ENCODE measurements at regions not wholly inside any gene's neighbourhood (a gene's known extent, or its start where the extent isn't known, plus 50 kb on each side); places are given as distances from the start of the nearest gene placed in this dataset.

- peak; percentile 74 for DNase-seq (ENCODE audit: low read depth, low spot score)
Observed at GRCh38 chr12:90327793-90328743, 619.4 kb upstream of the ATP2B1 start.

- DNase-seq (ENCODE audit: low read depth, low spot score): no peak
Observed at GRCh38 chr12:90323217-90323616, 614.6 kb upstream of the ATP2B1 start.

DNA sequence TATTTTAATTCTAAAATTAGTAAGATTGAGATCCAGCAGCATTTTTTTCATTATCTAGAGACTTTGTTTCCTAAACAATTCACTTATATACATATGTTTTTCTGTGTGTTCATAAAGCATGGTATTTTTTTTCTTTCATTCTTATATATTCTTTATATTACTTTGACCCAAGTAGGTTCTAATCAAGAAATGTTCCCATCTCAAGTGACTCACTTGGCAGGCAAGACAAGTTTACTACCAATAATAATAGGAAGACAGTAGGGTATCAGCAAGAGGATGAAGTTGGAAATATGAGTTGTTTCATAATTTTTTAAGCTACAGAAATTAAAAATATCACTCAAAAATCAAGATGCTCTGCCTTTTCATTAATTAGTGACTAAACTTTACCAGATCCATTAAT, 613.4 kb upstream of the ATP2B1 start:
- peak; percentile 24 for DNase-seq (ENCODE audit: low read depth, low spot score)

DNA sequence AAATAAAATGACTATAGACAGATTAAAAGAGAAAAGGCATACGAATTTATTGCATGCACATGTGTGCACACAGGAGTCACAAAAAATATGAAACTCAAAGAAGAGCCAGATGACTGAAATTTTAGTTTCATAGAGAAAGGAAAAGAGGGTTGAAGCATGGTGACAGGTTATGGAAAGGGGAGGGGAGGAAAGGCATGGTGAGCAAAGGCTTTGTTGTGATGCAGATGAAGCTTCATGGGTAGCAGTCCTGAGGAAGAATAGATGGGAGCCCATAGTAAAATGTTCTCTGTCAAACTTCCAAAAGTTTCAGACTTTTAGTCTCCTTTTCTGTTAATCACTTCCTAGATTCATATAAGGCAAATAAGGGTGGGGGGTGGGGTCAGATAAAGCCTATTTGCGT, 612.7 kb upstream of the ATP2B1 start:
- DNase-seq (ENCODE audit: low read depth, low spot score): no peak

GRCh38 chr12:90311561-90311960, 602.9 kb upstream of the ATP2B1 start:
- DNase-seq (ENCODE audit: low read depth, low spot score): no peak

DNA sequence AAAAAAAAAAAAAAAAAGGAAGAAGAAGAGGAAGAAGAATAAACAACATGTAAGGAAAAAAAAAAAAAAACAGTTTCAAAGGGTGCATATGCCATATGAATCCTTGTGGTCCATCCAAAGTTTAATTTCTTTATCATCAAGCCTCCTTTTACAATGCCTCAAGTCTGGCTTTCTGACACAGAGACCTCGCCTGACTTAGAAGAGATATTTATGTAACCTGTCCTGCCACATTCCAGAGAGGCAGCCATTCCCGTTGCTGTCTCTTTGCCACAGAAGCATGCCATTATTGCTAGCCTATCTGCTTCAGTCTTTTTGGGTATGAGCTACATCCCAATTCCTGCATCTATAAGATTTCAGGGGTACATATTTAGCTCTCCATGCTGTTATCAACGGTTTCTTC, 596.7 kb upstream of the ATP2B1 start:
- no peak for DNase-seq (ENCODE audit: low read depth, low spot score)

- DNase-seq (ENCODE audit: low read depth, low spot score): no peak
Observed at GRCh38 chr12:90304231-90304630, 595.6 kb upstream of the ATP2B1 start.

DNA sequence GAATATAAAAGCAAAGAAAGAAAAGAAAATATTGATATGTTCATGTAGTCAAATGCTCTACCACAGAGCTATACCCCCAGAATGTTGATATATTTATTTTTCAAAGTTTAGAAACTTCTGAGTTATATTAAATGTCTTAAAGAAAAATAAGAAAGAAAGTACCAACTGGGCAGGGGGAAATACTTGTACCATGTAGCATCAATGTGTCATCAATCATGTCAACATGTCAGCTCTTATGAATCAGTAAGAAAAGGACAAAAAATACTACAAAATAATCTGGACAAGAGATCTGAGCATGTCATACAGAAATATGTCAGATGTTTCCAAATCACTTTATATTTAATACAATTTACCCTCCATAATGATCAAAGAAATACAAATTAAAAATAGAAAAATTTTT, 595.1 kb upstream of the ATP2B1 start:
- DNase-seq (ENCODE audit: low read depth, low spot score): no peak

DNA sequence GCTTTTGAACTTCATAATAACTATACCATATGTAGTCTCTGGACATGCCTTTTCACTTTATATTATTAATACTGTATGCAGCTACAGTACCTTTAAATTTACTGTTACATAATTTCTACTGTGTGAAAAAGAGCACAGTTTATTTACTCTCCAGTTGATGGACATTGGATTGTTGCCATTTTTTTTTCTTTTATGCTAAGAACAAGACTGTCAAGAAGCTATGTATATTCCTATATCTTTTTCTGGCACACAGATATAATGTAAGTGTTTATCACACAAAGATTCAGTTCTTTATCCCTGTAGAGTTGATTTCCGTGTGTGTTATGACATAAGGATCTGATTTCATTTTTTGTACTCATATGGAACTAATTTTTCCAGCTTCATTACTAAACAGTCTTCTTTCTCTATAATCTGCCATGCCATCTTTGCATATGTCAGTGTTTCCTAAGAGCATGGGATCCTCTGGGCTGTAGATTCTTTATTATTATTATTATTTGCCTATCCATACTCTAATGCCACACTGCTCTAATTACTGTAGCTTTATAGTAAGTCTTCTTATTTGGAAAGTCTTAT, 593.0 kb upstream of the ATP2B1 start:
- no peak for DNase-seq (ENCODE audit: low read depth, low spot score)

GRCh38 chr12:90301095-90301494, 592.5 kb upstream of the ATP2B1 start:
- DNase-seq (ENCODE audit: low read depth, low spot score): no peak

DNA sequence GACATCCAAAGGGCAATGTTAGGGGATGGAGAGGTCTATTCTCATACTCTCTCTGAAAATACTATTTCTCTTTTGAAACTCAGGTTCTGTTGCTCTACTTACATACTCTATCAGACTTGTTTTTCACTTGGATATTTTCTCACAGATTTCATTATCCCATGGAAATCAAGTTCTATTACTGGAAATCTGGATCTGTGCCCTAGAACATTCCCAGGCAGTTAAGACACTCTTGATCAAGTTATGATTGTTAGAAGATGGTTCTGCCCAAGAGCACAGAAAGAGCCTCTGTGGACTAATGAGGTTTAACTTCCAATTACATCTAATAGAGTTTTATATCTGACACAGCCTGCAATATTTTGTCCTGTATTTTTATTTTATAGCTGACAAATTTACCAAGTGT, 591.0 kb upstream of the ATP2B1 start:
- DNase-seq (ENCODE audit: low read depth, low spot score): no peak

DNA sequence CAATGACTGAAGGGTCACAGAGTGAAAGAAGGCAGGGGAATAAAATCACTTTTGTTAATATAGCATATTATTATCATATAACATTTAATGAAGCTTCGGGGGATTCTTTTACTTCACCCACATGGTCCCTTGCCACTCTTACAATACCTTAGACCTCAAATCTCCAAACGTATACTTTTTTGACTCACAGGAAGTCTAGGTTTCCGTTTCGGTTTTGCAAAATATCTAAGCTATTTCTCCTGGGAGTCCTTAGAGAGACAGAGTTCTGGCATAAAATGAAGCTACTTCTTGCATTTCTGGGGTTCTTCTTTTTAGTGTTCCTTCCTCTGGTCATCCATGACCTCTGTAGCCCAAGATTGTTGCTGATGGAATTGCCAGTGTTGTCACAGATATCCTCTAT, 590.5 kb upstream of the ATP2B1 start:
- DNase-seq (ENCODE audit: low read depth, low spot score): no peak

DNA sequence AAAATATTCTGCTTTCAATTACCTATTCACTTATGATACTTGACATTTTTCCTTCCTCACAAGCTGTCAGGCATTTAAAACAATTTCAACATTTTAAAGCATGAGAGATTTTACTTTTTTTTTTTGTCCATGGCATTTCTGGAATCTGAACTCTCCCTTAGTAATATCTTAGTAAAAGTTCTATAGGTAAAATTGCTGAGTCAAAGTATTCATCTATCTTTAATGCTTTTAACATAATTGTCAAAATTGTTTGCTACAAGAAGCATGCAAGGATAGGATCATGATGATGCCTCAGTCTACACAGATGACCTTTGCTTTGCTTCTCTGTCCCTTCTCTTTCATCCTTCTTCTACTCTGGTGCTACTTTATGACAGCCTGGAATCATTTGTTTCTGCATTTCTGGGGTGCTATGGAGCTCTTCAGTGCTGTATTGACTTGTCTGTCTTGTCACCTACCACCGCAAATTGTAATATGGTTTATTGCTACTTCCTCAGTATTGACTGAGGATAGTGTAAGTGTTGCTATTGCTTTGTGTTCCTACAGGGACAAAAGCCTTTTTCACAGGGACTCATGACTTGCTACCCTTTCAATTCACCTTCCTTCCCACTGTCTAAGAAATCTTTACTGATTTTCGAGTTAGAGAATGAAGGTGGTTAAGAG, 589.8 kb upstream of the ATP2B1 start:
- DNase-seq (ENCODE audit: low read depth, low spot score): no peak

- DNase-seq (ENCODE audit: low read depth, low spot score): no peak
Observed at GRCh38 chr12:90295858-90296257, 587.2 kb upstream of the ATP2B1 start.

DNA sequence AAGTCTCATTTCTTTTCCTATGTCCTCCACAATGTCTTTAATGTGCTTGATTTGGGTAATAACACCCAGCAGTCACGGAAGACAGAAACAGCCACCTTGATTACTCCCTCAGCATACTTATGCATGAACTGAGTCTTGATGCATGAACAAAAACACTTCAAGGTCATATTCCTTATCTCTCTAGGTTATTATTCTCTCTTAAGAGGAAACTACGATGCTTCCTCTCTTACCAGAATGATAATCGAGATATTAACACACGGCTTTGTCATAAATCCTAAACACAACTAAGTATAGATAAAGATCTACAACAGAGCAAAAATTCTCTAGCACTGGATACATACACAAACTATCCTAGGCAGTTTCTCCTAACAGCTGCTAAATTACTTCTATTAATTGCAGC, 583.5 kb upstream of the ATP2B1 start:
- peak; percentile 48 for DNase-seq (ENCODE audit: low read depth, low spot score)

- peak; percentile 69 for DNase-seq (ENCODE audit: low read depth, low spot score)
Observed at GRCh38 chr12:90290980-90291975, 582.6 kb upstream of the ATP2B1 start.

DNA sequence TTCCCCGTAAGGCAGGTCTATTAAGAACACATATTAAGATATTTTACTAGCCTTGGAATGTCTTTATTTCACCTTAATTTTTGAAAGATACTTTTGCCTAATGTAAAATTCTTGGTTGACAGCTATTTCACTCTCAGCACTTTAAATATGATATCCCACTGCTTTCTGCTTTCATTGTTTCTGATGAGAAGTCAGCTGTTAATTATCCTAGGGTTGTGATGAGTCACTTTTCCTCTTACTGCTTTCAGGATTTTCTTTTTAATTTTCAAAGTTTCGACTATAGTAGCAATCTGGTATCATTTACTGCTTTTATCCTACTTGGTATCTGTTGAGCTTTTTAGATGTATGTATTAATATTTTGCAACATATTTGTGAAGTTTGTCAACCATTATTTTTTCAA, 578.9 kb upstream of the ATP2B1 start:
- DNase-seq (ENCODE audit: low read depth, low spot score): no peak

DNA sequence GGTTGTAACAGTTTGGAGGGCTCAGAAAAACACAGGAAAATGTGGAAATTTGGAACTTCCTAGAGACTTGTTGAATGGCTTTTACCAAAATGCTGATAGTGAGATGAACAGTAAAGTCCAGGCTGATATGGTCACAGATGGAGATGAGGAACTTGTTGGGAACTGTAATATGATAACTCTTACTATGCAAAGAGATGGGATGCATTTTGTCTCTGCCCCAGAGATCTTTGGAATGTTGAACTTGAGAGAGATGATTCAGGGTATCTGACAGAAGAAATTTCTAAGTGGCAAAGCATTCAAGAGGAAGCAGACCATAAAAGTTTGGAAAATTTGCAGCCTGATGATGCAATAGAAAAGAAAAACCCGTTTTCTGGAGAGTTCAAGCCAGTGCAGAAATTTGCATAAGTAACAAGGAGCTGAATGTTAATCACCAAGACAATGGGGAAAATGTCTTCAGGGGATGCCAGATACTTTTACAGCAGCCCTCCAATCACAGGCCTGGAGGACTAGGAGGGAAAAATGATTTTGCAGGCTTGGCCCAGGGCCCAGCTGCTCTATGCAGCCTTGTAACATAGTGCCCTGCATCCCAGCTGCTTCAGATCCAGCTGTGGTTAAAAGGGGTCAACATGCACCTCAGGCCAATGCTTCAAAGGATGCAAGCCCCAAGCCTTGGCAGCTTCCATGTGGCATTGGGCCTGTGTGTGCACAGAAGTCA, 572.7 kb upstream of the ATP2B1 start:
- no peak for DNase-seq (ENCODE audit: low read depth, low spot score)

DNA sequence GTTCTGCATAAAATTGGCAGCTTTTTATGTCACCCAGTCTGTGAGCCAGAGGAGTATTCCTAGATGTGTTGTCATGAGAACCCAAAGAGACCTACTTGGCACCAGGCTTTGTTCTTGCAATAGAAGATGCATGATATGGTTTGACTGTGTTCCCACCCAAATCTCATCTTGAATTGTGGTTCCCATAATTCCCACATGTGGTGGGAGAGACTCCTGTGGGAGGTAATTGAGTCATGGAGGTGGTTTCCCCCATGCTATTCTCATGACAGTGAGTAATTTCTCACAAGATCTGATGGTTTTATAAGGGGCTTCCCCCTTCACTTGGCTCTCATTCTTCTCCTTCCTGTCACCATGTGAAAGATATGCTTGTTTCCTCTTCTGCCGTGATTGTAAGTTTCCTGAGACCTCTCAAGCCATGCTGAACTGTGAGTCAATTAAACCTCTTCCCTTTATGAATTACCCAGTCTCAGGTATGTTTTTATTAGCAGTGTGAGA, 572.0 kb upstream of the ATP2B1 start:
- no peak for DNase-seq (ENCODE audit: low read depth, low spot score)

DNA sequence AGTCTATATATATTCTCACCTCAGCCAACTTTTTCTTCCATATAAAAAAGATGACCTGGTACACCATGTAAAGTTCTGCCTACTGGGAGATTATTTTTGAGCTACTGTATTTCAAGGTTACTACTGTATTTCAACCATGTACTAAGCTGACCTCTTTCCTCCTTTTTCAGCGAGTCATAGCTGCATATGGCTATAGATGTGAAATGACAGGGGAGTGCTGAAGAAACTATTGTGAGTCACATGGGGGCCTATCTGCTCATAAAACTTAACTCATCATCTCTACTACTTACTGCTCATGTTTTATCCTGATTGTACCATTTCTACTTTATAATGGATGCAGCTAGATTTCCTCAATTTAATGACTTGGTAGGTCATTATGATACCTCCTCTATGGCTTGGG, 571.4 kb upstream of the ATP2B1 start:
- no peak for DNase-seq (ENCODE audit: low read depth, low spot score)
